T-helper 1 cell treated with Interleukin-12 subunit alpha and Interleukin-12 subunit beta and Interleukin-4 antibody, amounts not matched to agents 30 μg/mL and 1 μg/mL, for 36 hours (primary cell): ENCODE measurements at regions not wholly inside any gene's neighbourhood (a gene's known extent, or its start where the extent isn't known, plus 50 kb on each side); places are given as distances from the start of the nearest gene placed in this dataset.

Experiments
- H3K27ac Mint-ChIP-seq: one replicate; pipeline ENCODE4 v1.8.0; 2021; ENCODE audit warnings: mild to moderate bottlenecking, mixed read lengths
- H3K27me3 Mint-ChIP-seq: one replicate; pipeline ENCODE4 v1.8.0; 2021; ENCODE audit warnings: low read depth, mixed read lengths
- H3K36me3 Mint-ChIP-seq: one replicate; pipeline ENCODE4 v1.8.0; 2021; ENCODE audit warnings: low read depth, mixed read lengths
- H3K4me1 Mint-ChIP-seq: one replicate; pipeline ENCODE4 v1.8.0; 2021; ENCODE audit warnings: low read depth, mixed read lengths
- H3K4me3 Mint-ChIP-seq: one replicate; pipeline ENCODE4 v1.8.0; 2021; ENCODE audit warnings: mild to moderate bottlenecking, moderate library complexity, mixed read lengths
- H3K9me3 Mint-ChIP-seq: one replicate; pipeline ENCODE4 v1.8.0; 2021; ENCODE audit warnings: mixed read lengths

- no peaks in the 10 kb centered on the region for H3K36me3 Mint-ChIP-seq
- no peaks in the 10 kb centered on the region for H3K27me3 Mint-ChIP-seq
- no peak overlapping the region for H3K4me3 Mint-ChIP-seq
- H3K4me1 Mint-ChIP-seq: no peaks in the 10 kb centered on the region
- no peak overlapping the region for H3K27ac Mint-ChIP-seq
- H3K9me3 Mint-ChIP-seq: no peaks in the 10 kb centered on the region
Measured at GRCh38 chr10:130656582-130657133, 520.5 kb downstream of the GLRX3 start.

GRCh38 chr10:130658687-130659290, 522.6 kb downstream of the GLRX3 start:
- H3K4me3 Mint-ChIP-seq: no peak overlapping the region

DNA sequence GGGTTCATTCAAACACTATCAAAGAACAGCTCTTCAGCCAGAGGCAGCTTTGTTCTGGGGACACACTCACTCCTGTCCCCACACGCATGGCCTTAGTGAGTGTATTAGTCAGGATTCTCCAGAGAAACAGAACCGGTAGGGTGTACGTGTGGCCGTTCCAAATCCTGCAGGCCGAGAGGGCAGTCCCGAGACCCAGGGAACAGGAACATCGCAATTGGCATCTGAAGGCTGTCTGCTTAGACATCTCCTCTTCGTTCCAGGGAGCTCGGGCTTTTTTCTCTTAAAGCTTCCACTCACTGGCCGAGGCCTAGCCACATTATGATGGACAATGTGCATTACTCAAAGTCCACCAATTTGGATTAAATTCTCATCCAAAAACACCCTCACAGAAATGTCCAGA, 523.3 kb downstream of the GLRX3 start:
- H3K36me3 Mint-ChIP-seq: no peaks in the 10 kb centered on the region
- no peaks in the 10 kb centered on the region for H3K9me3 Mint-ChIP-seq
- H3K27me3 Mint-ChIP-seq: no peaks in the 10 kb centered on the region
- H3K27ac Mint-ChIP-seq: no peak overlapping the region
- no peak overlapping the region for H3K4me3 Mint-ChIP-seq
- H3K4me1 Mint-ChIP-seq: no peaks in the 10 kb centered on the region

More at GRCh38 chr10:130658687-130659290, 522.6 kb downstream of the GLRX3 start:
- no peaks in the 10 kb centered on the region for H3K36me3 Mint-ChIP-seq
- no peaks in the 10 kb centered on the region for H3K27me3 Mint-ChIP-seq
- no peaks in the 10 kb centered on the region for H3K4me1 Mint-ChIP-seq
- no peaks in the 10 kb centered on the region for H3K9me3 Mint-ChIP-seq
- H3K27ac Mint-ChIP-seq: no peak overlapping the region

GRCh38 chr10:130660266-130660665, 524.1 kb downstream of the GLRX3 start:
- Mint-ChIP-seq H3K27me3 (no peaks in the 10 kb centered on the region), H3K27ac (no peak overlapping the region), H3K36me3 (no peaks in the 10 kb centered on the region), H3K4me3 (no peak overlapping the region), H3K9me3 (no peaks in the 10 kb centered on the region), H3K4me1 (no peaks in the 10 kb centered on the region)

DNA sequence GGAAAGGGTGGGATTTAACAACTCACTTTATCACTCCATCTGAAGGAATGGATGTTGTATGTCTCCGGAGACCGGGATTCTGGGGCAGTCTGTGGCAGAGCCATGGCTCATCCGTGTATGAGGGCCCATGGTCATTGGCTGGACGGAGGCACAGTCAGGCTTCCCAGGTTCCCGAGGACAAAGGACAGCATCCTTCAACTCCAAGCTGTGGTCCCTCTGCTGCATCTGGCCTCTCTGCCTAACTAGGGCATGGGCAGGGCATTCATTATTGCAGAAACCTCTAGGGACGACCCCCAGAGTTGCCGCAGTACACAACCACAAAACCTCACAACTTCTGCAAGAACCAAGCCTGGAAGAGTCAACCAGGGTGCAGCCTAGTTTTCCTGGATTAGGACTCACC, 525.2 kb downstream of the GLRX3 start:
- Mint-ChIP-seq H3K4me3 (no peak overlapping the region), H3K27ac (no peak overlapping the region), H3K36me3 (no peaks in the 10 kb centered on the region), H3K27me3 (no peaks in the 10 kb centered on the region), H3K4me1 (no peaks in the 10 kb centered on the region), H3K9me3 (no peaks in the 10 kb centered on the region)

DNA sequence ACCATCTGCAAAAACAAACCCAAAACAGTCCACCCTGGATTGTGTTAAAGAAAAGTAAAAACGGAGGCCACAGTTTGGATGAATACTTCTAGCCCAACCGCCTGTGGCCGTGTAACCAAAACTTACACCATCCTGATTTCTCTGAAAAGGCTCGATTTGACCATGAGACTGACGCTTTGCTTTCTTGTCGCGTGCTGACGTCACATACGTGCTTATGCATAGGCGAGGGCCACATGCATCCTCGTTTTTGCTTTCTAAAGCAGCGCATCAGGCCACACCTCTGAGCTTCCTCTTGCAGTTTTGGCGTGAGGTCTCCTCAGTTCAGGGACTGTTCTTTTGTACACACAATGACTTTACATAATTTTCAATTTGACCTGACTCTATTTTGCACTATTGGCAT, 526.6 kb downstream of the GLRX3 start:
- no peak overlapping the region for H3K4me3 Mint-ChIP-seq
- no peaks in the 10 kb centered on the region for H3K4me1 Mint-ChIP-seq
- H3K36me3 Mint-ChIP-seq: no peaks in the 10 kb centered on the region
- H3K27ac Mint-ChIP-seq: no peak overlapping the region
- no peaks in the 10 kb centered on the region for H3K27me3 Mint-ChIP-seq
- H3K9me3 Mint-ChIP-seq: no peaks in the 10 kb centered on the region

- H3K36me3 Mint-ChIP-seq: no peaks in the 10 kb centered on the region
- no peaks in the 10 kb centered on the region for H3K4me1 Mint-ChIP-seq
- H3K9me3 Mint-ChIP-seq: no peaks in the 10 kb centered on the region
- no peaks in the 10 kb centered on the region for H3K27me3 Mint-ChIP-seq
- H3K4me3 Mint-ChIP-seq: no peak overlapping the region
- no peak overlapping the region for H3K27ac Mint-ChIP-seq
Measured at GRCh38 chr10:130664526-130664925, 528.3 kb downstream of the GLRX3 start.

DNA sequence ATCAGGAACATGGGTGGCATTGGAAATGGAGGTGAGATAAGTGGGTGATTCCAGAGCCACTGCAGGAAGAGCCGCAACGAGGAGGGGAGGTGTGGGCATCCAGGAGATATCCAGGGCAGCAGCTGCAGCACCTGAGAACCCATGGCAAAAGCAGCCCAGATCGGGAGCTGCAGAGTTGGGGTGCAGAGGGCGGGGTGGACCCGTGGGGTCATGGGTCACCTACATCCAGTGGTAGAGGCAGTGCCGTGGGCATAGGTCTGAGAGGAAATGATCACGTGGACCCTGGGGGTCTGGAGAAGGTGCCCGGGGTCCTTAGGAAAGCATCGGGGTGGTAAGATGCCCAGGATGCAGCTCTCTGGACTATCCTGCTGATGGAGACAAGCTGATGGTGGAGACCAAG, 530.0 kb downstream of the GLRX3 start:
- H3K4me1 Mint-ChIP-seq: no peaks in the 10 kb centered on the region
- H3K27ac Mint-ChIP-seq: no peak overlapping the region
- H3K27me3 Mint-ChIP-seq: no peaks in the 10 kb centered on the region
- H3K36me3 Mint-ChIP-seq: no peaks in the 10 kb centered on the region
- H3K4me3 Mint-ChIP-seq: no peak overlapping the region
- peaks cover 3% of the 10 kb centered on the region for H3K9me3 Mint-ChIP-seq

DNA sequence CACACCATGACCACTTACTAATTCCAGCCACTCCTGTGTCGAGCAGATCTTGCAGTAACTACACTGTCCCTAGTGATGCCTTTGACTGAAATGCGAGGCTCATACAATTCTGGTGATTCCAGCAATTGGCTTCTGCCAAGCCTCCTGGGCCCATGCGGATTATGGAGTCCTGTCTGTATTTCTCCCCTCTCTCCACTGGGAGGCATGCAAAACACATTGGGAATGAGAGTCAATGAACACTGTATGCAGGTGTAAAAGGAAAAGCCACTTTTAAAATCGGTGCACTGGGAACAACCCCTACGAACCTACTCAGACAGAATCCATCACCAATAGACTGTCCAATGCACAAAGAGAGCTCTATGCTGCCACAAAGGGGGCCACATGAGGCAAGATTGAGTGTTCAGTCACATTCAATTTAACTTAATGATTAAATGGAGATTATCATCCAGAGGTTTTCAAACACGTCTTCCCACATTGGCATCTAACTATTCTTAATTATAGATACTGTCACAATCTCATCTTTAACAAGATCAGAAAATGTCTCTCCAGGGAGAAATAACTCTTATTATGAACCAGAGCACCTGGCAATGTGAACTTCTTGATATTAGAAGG, 550.6 kb downstream of the GLRX3 start:
- H3K27ac Mint-ChIP-seq: no peak overlapping the region
- peaks cover 5% of the 10 kb centered on the region for H3K9me3 Mint-ChIP-seq
- H3K36me3 Mint-ChIP-seq: no peaks in the 10 kb centered on the region
- no peaks in the 10 kb centered on the region for H3K4me1 Mint-ChIP-seq
- no peak overlapping the region for H3K4me3 Mint-ChIP-seq
- H3K27me3 Mint-ChIP-seq: no peaks in the 10 kb centered on the region

GRCh38 chr10:130687566-130687965, 551.4 kb downstream of the GLRX3 start:
- H3K27ac Mint-ChIP-seq: no peak overlapping the region
- H3K4me1 Mint-ChIP-seq: no peaks in the 10 kb centered on the region
- no peaks in the 10 kb centered on the region for H3K36me3 Mint-ChIP-seq
- no peak overlapping the region for H3K4me3 Mint-ChIP-seq
- peaks cover 5% of the 10 kb centered on the region for H3K9me3 Mint-ChIP-seq
- no peaks in the 10 kb centered on the region for H3K27me3 Mint-ChIP-seq

- H3K27ac Mint-ChIP-seq: no peak overlapping the region
- no peaks in the 10 kb centered on the region for H3K4me1 Mint-ChIP-seq
- H3K4me3 Mint-ChIP-seq: no peak overlapping the region
- no peaks in the 10 kb centered on the region for H3K36me3 Mint-ChIP-seq
- H3K27me3 Mint-ChIP-seq: no peaks in the 10 kb centered on the region
- no peaks in the 10 kb centered on the region for H3K9me3 Mint-ChIP-seq
Measured at GRCh38 chr10:130689743-130690626, 553.8 kb downstream of the GLRX3 start.

DNA sequence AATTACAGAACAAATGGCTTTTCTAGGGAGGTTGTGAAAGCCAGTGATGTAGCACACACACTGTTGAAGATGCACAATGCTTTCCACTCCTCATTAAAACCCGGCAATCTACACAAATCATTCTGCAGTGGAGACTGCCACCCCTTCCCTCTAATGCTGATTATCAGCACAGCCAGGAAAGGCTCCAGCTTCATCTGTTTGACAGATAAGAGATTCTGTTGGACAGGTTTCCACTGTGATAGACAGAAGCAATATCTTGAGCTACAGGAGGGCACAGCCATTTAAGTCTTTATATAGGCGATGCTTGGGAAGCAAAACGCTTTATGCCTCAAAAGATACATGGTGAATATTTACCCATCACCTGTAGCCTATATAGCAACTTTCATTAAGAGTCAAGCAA, 555.6 kb downstream of the GLRX3 start:
- no peak overlapping the region for H3K27ac Mint-ChIP-seq
- H3K27me3 Mint-ChIP-seq: no peaks in the 10 kb centered on the region
- no peaks in the 10 kb centered on the region for H3K9me3 Mint-ChIP-seq
- no peak overlapping the region for H3K4me3 Mint-ChIP-seq
- no peaks in the 10 kb centered on the region for H3K36me3 Mint-ChIP-seq
- no peaks in the 10 kb centered on the region for H3K4me1 Mint-ChIP-seq

- H3K9me3 Mint-ChIP-seq: no peaks in the 10 kb centered on the region
- no peak overlapping the region for H3K27ac Mint-ChIP-seq
- no peaks in the 10 kb centered on the region for H3K27me3 Mint-ChIP-seq
- H3K4me3 Mint-ChIP-seq: no peak overlapping the region
- H3K36me3 Mint-ChIP-seq: no peaks in the 10 kb centered on the region
- no peaks in the 10 kb centered on the region for H3K4me1 Mint-ChIP-seq
Measured at GRCh38 chr10:130696870-130697269, 560.7 kb downstream of the GLRX3 start.

GRCh38 chr10:130707389-130707979, 571.3 kb downstream of the GLRX3 start:
- no peak overlapping the region for H3K4me3 Mint-ChIP-seq
- H3K4me1 Mint-ChIP-seq: no peaks in the 10 kb centered on the region
- H3K27me3 Mint-ChIP-seq: no peaks in the 10 kb centered on the region

More at GRCh38 chr10:130707389-130707979, 571.3 kb downstream of the GLRX3 start:
- Mint-ChIP-seq H3K27ac (no peak overlapping the region), H3K36me3 (no peaks in the 10 kb centered on the region), H3K9me3 (no peaks in the 10 kb centered on the region)
